Lower leg skin (tissue), 3 donors: ENCODE measurements at regions not wholly inside any gene's neighbourhood (a gene's known extent, or its start where the extent isn't known, plus 50 kb on each side); places are given as distances from the start of the nearest gene placed in this dataset.

Source experiments
- CTCF ChIP-seq, 3 donors: fragments of 450-650 bp; IDR thresholded peaks; one replicate each; pipeline ENCODE4 v1.5.1; 2016; ENCODE audit warnings: antibody characterized with exemption in 3 of 3, mild to moderate bottlenecking in 3 of 3, moderate library complexity in 2 of 3
- POLR2A ChIP-seq, 2 donors: fragments of 450-650 bp; IDR thresholded peaks; one replicate each; pipeline ENCODE4 v1.6.1; 2016 to 2017; ENCODE audit warnings: antibody characterized with exemption in 2 of 2, mild to moderate bottlenecking in 1 of 2, moderate library complexity in 1 of 2

GRCh38 chr3:17965331-17965730 is 222.9 kb upstream of the TBC1D5 start:
- TF ChIP-seq POLR2A (IDR thresholded peaks at IDR 0.05), result no peak
- no peak for TF ChIP-seq CTCF (IDR thresholded peaks at IDR 0.05)
